Muscle of arm (tissue), 1 donor: ENCODE measurements at regions not wholly inside any gene's neighbourhood (a gene's known extent, or its start where the extent isn't known, plus 50 kb on each side); places are given as distances from the start of the nearest gene placed in this dataset.

Source experiments
- DNase-seq: peaks from one replicate; pipeline ENCODE4 v3.0.0-alpha.2; 2013

GRCh38 chr11:45554230-45554967 is 111.0 kb downstream of the CHST1 start:
- DNase-seq = no peak

DNA sequence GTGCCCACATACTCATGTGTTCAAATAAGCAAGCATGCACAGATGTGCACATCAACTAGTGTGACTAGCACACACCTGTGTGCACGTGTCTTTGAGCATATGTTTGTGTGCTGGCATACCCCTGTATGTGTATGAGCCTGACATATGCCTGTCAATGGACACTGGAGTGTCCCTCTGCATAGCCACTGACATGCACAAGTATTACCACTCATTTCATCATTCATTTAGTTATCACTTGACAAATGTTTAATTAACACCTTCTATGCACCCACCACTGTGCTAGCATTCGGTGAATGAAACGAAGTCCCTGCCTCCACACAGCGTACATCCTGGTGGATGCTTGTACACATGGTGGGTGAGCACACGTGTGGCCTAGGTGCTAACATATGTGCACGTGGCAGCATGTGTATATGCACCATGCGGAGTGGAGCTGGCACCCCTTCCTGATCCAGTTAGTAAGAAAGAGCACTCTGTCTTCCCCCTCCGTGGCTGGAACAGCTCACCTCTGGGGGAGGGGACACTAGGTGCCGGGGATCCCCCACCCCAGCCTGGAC is 112.0 kb downstream of the CHST1 start:
- DNase-seq = no peak

DNA sequence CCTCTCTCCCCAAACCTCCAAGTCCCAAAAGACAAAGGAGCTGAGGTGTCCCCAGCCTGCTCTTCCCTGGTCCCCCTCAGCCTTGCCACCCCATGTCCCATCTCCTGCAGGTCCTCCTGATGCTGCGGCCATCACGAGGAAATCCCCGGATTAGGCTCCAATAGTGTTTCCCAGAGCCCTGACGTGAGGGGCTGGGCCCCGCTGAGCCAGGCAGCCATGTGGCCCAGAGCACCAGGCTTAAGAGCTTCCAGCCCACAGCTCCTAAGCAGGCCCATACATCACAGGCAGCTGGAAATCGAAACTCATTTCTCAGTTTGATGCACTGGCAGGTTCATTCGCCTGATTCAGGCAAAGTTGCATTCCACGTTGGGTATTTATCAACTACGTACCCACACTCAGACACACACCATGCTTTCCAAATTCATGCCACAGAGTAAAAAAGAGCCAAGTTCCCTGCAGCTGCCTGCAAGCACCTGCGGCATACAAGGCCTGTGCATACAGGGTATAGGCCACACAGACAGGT is 114.2 kb downstream of the CHST1 start:
- DNase-seq = no peak

GRCh38 chr11:45549257-45549656 is 116.2 kb downstream of the CHST1 start:
- no peak for DNase-seq

- DNase-seq = no peak
Measured at GRCh38 chr11:45546366-45546765, 119.1 kb downstream of the CHST1 start.

DNA sequence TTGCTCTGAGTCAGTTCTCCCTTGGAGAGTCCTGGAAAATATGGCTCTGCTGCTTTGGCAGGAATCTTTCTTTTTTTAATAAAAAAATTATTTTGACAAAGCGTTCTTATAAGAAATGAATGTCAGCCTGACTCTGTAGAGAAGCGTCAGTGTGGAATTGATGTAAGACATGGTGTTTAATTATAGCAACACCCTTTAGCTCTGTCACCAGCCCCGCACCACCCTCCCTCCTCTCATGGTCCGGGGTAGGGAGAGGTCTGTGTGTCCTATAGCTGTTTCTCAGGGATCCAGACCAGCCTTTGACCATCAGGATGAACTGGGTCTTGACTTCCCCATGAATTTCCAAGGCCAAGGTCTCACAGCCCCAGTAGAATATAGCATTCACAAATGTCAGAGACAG is 120.6 kb downstream of the CHST1 start:
- DNase-seq = no peak

DNA sequence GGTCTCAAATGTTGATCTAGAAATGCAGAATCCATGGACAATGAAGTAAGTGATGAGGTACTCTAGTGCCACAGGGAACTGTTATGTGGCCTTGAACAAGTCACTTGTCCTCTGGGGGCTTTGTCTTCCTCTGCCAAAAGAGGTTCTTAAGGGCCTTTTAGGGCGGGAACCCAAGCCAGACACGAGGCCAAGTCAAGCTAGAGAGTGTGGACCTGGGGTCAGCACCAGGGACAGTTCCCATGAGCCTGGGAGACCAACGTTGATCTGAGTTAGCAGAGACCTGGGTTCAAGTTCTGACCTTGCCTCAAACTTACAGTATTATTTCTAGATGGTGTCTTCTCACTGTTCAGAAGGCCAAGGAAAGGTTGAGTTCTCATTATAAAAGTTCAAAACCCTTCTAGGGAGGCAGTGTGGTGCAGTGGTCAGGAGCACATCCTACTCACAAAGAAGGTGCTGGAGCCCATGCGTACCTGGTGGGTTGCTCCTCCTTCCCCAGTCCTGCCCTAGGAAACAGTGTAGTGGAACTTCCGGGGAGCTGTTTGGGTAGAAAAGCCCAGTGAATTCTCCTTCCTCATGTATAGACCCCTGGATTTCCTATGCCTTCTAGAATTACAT is 121.5 kb downstream of the CHST1 start:
- no peak for DNase-seq

GRCh38 chr11:45543081-45543480 is 122.3 kb downstream of the CHST1 start:
- no peak for DNase-seq

DNA sequence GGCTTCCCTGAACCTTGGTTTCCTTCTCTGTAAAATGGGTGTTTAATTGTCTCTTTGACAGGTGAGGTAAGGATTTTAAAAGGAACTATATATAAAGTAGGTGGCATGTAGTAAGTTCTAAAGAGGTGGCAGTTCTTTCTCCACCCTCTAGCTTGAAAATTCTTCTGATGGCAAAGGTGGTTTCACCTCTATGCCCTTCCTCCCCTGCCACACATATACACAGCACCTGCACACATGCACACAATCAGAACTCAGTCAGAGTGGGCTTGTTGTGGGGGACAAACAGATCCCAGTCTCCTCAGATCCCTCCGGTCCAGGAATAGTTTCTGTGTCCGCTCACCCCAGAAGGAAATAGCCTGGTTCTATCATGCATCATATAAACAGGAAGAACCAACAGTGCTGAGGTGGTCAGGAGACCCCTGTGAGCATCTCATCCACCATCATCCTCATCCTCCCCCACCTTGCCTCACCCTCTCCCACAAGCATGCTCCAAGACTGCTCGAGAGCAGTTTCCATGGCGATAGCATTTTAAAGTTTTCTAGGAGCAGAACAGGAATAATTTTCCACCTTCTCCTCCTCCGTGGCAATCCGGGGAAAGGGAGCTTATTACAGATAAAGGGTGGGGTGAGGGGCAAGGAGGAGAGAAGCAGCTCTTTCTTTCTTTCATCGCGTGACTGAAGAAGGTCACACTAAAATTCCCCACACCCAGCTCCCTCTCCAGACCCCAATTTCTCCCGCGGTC is 123.6 kb downstream of the CHST1 start:
- no peak for DNase-seq

DNA sequence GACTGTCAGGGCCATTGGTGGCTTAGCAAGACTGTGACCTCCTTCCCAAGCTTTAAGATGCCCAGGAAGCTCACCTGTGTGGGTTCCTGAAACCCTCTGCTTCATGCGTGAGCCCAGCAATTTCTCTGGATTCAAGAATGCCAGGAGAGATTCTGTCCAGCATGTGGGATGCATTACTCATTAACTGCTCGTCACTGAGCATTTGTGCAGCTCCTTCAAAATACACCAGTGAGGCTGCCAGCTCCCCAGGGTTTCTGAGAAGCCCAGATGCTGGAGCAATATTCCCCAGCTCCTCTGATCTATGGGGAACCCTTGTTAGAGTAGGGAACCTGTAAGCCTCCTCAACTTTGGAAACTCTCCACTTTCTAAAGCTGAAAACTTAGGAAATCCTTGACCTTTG is 126.5 kb downstream of the CHST1 start:
- no peak for DNase-seq

DNA sequence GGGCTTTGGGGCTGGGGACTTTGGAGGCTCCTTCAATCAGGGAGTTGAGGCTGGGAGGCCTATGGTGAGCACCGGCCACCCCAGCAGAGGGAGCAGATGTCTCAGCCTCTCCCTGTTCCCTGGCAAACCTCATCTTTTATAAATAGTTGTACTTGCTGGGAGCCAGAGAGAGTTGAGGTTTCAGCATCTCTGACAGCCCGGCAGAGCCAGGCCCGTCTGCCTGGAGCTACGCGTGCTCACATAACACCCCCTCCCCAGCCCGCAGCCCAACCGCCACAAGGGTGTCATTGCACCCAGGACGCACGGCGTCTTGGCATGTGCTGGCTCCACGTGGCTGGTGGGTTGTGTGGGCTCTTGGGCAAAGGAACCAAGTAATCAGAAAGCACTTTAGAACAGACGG is 127.1 kb downstream of the CHST1 start:
- no peak for DNase-seq

GRCh38 chr11:45537614-45538013 is 127.8 kb downstream of the CHST1 start:
- DNase-seq = no peak

DNA sequence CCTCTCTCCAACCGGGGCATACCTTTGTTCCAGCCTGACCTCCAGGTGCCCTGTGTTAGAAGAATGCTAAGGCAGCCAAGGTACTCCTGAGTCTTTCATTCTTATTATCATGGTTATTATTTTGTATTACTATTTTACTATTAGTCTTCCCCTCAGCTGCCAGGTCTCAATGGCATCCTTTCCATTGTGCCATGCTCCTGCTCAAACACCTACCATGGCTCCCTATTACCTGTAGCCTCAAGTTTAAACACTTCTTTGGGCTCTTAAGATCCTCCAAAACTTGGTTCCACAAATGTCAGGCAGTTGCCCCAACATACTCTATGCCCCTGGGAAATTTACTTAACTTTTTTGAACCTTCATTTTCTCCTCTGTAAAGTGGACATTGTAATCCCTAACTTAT is 130.4 kb downstream of the CHST1 start:
- DNase-seq = no peak

DNA sequence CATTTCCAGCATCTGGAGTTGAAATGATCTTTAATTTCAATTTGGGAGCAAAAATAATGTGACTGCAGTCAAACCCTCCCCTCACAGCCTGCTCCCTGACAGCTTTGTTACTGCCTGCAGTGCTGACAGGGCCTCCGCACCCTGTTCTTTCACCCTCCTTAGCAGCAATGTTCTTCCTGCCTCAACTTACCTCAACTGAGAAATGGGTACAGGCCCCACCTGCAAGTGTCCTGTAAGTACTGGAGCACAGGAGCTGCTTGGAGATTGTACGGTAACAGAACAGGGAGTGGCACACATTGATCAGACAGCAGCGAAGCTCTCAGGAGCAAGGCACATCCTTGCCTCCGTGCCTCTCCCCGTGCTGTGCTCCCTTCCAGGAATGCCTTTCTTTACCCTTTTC is 131.3 kb downstream of the CHST1 start:
- no peak for DNase-seq

GRCh38 chr11:45532546-45532945 is 132.9 kb downstream of the CHST1 start:
- DNase-seq = no peak

- DNase-seq = no peak
Measured at GRCh38 chr11:45530776-45531175, 134.6 kb downstream of the CHST1 start.

- DNase-seq = no peak
Measured at GRCh38 chr11:45530111-45530510, 135.3 kb downstream of the CHST1 start.

DNA sequence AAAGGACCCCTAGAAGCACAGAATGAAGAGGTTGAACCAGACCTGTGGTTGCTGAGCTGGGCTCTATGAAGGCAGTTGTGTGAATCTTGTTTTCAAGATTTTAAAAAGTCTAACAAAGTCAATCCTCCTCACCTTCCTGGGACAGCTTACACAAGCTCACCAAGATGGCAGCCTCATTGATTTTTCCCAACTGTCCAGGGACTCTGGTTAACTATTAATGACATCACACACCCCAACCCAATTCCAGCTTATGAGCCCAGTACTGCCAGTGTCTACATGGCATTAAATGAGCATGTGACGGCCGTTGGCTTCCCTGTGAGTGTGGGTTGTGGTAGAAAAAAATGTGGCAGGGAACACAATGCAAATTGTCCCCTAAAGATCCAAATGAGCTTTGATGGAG is 137.0 kb downstream of the CHST1 start:
- no peak for DNase-seq

DNA sequence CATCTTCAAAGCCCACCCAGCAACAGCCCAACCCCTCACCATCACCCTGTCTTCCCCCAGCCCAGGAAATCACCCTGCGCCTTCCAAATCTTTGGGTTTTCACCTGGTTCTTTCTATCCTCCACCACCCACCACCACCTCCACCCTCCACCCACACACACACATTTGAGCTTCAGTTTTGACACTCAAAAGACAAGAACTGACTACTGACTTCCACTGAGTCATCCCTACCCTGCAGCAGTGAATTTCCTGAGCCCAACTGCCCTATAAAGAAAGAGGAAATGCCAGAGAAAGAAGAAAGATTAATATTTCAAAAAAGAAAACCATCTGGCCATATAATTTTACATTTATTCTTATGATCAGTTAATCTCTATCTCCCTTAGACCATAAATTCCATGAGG is 137.5 kb downstream of the CHST1 start:
- no peak for DNase-seq

GRCh38 chr11:45525393-45525792 is 140.0 kb downstream of the CHST1 start:
- no peak for DNase-seq

- peak; percentile 25 for DNase-seq
Measured at GRCh38 chr11:45523760-45524159, 141.7 kb downstream of the CHST1 start.

DNA sequence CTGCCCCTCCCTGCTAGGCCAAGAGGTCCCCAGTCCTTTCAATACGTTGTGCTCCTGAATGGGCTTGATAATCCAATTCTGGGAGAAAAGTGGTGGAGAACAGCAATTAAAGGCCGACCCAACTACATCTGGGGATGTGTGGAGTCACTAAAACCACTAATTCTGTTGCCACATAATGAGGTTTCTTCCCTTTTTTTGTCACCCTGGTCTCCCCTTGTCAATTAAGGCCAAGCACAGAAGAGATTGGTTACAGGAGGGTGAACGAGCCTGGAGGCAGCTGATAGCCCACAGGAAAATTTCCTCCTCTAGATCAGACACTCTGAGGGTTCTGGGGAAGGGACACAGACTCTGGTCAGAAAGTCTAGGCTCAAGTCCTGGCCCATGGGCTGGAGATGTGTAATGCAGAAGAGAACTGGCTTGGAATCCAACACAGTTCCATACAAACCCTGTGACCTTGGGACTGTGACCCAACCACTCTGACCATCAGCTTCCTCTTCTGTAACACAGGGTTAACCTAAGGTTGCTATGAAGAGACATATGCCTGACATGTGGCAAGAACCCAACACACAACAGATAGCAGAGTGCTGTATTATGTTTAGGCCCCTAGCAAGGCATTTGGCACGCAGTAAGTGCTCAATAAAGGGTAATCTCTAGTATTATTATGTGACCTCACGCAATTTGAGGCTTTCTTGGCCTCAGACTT is 146.4 kb downstream of the CHST1 start:
- no peak for DNase-seq
